Liver (tissue), 8 donors: ENCODE measurements at regions not wholly inside any gene's neighbourhood (a gene's known extent, or its start where the extent isn't known, plus 50 kb on each side); places are given as distances from the start of the nearest gene placed in this dataset.

ENCODE experiments used
- DNase-seq: peaks from one replicate; pipeline ENCODE4 v3.0.0-alpha.2; 2017; ENCODE audit warnings: low spot score
- H3K27ac ChIP-seq, 2 donors: one replicate each; pipeline ENCODE4 v1.7.0; 2013; ENCODE audit warnings: inconsistent platforms in 2 of 2, low read length in 2 of 2, control low read depth in 1 of 2, low read depth in 1 of 2, mild to moderate bottlenecking in 1 of 2
- H3K27me3 ChIP-seq, 4 donors: one replicate each; pipeline versions ENCODE4 v1.6.1 to v1.7.0; 2013; ENCODE audit warnings: low read length in 3 of 4, inconsistent platforms in 1 of 4, mild to moderate bottlenecking in 1 of 4, moderate library complexity in 1 of 4; ENCODE audit not compliant: control insufficient read depth in 4 of 4, insufficient read depth in 4 of 4
- H3K36me3 ChIP-seq, 4 donors: one replicate each; pipeline versions ENCODE4 v1.6.1 to v1.7.0; 2013; ENCODE audit warnings: low read length in 3 of 4, mild to moderate bottlenecking in 3 of 4, low read depth in 1 of 4, moderate library complexity in 1 of 4; ENCODE audit not compliant: control insufficient read depth in 4 of 4, insufficient read depth in 3 of 4
- H3K4me1 ChIP-seq, 4 donors: one replicate each; pipeline versions ENCODE4 v1.6.1 to v1.7.0; 2013; ENCODE audit warnings: low read length in 3 of 4, mild to moderate bottlenecking in 3 of 4, moderate library complexity in 1 of 4; ENCODE audit not compliant: control insufficient read depth in 4 of 4, insufficient read depth in 4 of 4
- H3K4me3 ChIP-seq, 3 donors: one replicate each; pipeline versions ENCODE4 v1.6.1 to v1.7.0; 2013; ENCODE audit warnings: low read length in 3 of 3, control low read depth in 1 of 3, low read depth in 1 of 3, mild to moderate bottlenecking in 1 of 3
- H3K9ac ChIP-seq, 2 donors: one replicate each; pipeline ENCODE4 v1.7.0; 2013; ENCODE audit warnings: low read length in 2 of 2, mild to moderate bottlenecking in 2 of 2, moderate library complexity in 2 of 2, control low read depth in 1 of 2, low read depth in 1 of 2
- H3K9me3 ChIP-seq, 4 donors: one replicate each; pipeline versions ENCODE4 v1.6.1 to v1.7.0; 2013; ENCODE audit warnings: low read length in 3 of 4; ENCODE audit not compliant: control insufficient read depth in 4 of 4
- EGR1 ChIP-seq, 2 donors: IDR thresholded peaks; 2 replicates each; pipeline ENCODE4 v1.6.1; 2016 to 2018; ENCODE audit warnings: antibody characterized with exemption in 2 of 2, low read depth in 2 of 2
- FOXA1 ChIP-seq: IDR thresholded peaks from 2 replicates; pipeline ENCODE4 v1.6.1; 2016; ENCODE audit warnings: antibody characterized with exemption
- GABPA ChIP-seq, 2 donors: IDR thresholded peaks in 1 of 2; conservative IDR thresholded peaks in 1 of 2; 2 replicates each; pipeline ENCODE4 v1.6.1; 2016; ENCODE audit warnings: antibody characterized with exemption in 2 of 2, mild to moderate bottlenecking in 1 of 2, moderate library complexity in 1 of 2
- HNF4A ChIP-seq, 2 donors: conservative IDR thresholded peaks; 2 replicates each; pipeline ENCODE4 v1.6.1; 2016; ENCODE audit warnings: antibody characterized with exemption in 2 of 2, mild to moderate bottlenecking in 2 of 2
- HNF4G ChIP-seq: IDR thresholded peaks from 2 replicates; pipeline ENCODE4 v1.6.1; 2016; ENCODE audit warnings: antibody characterized with exemption
- JUND ChIP-seq, 2 donors: IDR thresholded peaks; 2 replicates each; pipeline ENCODE4 v1.6.1; 2016; ENCODE audit warnings: antibody characterized with exemption in 2 of 2
- NR2F2 ChIP-seq: IDR thresholded peaks from 2 replicates; pipeline ENCODE4 v1.6.1; 2016; ENCODE audit warnings: antibody characterized with exemption
- RAD21 ChIP-seq, 2 donors: IDR thresholded peaks; 2 replicates each; pipeline ENCODE4 v1.6.1; 2016; ENCODE audit warnings: antibody characterized with exemption in 2 of 2, mild to moderate bottlenecking in 2 of 2
- RXRA ChIP-seq, 2 donors: IDR thresholded peaks; 2 replicates each; pipeline ENCODE4 v1.6.1; 2017 to 2018; ENCODE audit warnings: antibody characterized with exemption in 2 of 2, mild to moderate bottlenecking in 1 of 2
- YY1 ChIP-seq: IDR thresholded peaks from 2 replicates; pipeline ENCODE4 v1.6.1; 2016; ENCODE audit warnings: antibody characterized with exemption, mild to moderate bottlenecking
- WGBS: extraction: QIAGEN DNeasy Blood & Tissue Kit; methylation state at CpG from one replicate; pipeline ENCODE4 v1.1.7; 2013; 5-methylcytosine and 5-hydroxymethylcytosine counted together
- TF ChIP-seq, protein P1 (sequence below): fragments of 150-350 bp; IDR thresholded peaks from 2 replicates; pipeline ENCODE4 v1.5.1; 2017; ENCODE audit warnings: improper control_type of control experiment, low read depth, low read length; ENCODE audit not compliant: missing input control
- TF ChIP-seq, protein P2 (sequence below): IDR thresholded peaks from 2 replicates; pipeline ENCODE4 v1.6.1; 2016; ENCODE audit warnings: antibody characterized with exemption
- TF ChIP-seq, protein P3 (sequence below): IDR thresholded peaks from 2 replicates; pipeline ENCODE4 v1.6.1; 2016; ENCODE audit warnings: antibody characterized with exemption
- donor health status: healthy.
- donor health status: healthy.
- donor health status: healthy.
- donor health status: healthy.
- donor health status: healthy.

DNA sequence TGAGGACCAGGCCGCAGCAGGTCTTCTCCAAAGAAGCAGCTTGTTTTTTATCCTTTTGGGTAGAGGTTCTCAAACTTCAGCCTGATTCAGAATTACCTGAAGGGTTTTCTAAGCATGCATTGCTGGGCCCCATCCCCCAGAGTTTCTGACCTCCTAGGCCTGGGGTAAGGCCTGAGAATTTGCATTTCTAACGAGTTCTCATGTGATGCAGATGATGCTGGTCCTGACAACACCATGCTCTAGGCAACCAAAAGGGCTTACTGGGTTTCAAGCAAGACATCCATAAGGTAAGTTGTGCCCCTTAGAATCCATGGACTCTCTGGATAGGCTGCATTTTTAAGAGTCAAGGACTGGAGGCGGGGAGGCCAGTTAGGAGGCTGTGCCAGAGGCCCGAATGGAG is 295.1 kb downstream of the HHIPL2 start (continued):
- TF ChIP-seq RAD21 (IDR thresholded peaks at IDR 0.05), result no peak
- TF ChIP-seq, protein P1, sequence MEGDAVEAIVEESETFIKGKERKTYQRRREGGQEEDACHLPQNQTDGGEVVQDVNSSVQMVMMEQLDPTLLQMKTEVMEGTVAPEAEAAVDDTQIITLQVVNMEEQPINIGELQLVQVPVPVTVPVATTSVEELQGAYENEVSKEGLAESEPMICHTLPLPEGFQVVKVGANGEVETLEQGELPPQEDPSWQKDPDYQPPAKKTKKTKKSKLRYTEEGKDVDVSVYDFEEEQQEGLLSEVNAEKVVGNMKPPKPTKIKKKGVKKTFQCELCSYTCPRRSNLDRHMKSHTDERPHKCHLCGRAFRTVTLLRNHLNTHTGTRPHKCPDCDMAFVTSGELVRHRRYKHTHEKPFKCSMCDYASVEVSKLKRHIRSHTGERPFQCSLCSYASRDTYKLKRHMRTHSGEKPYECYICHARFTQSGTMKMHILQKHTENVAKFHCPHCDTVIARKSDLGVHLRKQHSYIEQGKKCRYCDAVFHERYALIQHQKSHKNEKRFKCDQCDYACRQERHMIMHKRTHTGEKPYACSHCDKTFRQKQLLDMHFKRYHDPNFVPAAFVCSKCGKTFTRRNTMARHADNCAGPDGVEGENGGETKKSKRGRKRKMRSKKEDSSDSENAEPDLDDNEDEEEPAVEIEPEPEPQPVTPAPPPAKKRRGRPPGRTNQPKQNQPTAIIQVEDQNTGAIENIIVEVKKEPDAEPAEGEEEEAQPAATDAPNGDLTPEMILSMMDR, result no peak
- TF ChIP-seq, protein P2, sequence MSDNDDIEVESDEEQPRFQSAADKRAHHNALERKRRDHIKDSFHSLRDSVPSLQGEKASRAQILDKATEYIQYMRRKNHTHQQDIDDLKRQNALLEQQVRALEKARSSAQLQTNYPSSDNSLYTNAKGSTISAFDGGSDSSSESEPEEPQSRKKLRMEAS, result no peak

DNA sequence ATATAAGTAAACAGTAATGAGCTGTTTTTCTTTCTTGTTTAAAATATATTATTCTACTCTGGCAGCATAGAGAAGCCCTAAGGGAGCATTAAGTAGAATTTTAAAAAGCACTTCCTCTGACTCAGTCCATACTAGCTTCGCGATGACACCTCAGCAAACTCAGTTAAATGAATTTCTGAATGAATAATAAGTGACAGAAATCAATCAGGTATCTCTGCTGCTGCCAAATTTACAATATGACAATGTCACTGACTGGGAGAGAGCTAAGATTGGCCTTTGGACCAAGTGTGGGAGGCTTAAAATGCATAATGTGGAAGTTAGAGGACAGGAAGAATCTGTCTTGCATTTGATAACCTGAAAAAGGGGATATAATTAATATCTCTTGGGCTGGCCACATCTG is 296.1 kb downstream of the HHIPL2 start:
- TF ChIP-seq HNF4G (no peak), JUND (IDR thresholded peaks at IDR 0.05) (no peak), RAD21 (IDR thresholded peaks at IDR 0.05) (no peak), HNF4A (conservative IDR thresholded peaks at IDR 0.05) (peak in 1 of 2 donors; percentile 18)
- Histone ChIP-seq H3K27me3 (no peaks in the 10 kb centered on the region), H3K4me3 (no peak overlapping the region), H3K9me3 (no peaks in the 10 kb centered on the region), H3K36me3 (no peaks in the 10 kb centered on the region), H3K4me1 (no peaks in the 10 kb centered on the region), H3K9ac (no peak overlapping the region), H3K27ac (no peak overlapping the region)
- 60% methylated on average over 2 of the region's 2 CpGs for WGBS
- DNase-seq, result no peak

DNA sequence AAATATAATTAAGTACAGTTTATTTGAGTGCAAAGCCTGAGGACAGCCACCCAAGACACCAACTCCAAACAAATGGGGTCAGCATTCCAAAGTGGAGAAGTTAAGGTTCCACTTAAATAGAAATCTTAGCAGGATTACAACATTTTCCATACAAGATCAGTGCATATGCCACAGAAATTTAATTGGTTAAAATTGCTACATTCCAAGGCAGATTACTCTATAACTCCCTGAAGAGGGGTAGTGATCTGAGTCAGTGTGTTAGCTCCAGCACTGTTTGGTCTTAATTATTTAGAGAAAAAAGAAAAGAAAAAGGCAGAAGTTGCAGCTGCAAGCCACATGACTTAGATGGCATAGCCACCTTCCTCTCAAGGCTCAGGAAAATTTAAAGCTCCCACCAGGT is 297.5 kb downstream of the HHIPL2 start:
- TF ChIP-seq YY1 (no peak), GABPA (IDR thresholded peaks at IDR 0.05 in 1 of 2, conservative IDR thresholded peaks at IDR 0.05 in 1 of 2) (no peak), RXRA (IDR thresholded peaks at IDR 0.05) (no peak), HNF4A (conservative IDR thresholded peaks at IDR 0.05) (no peak), FOXA1 (no peak), RAD21 (IDR thresholded peaks at IDR 0.05) (no peak), NR2F2 (no peak), HNF4G (no peak), JUND (IDR thresholded peaks at IDR 0.05) (no peak), EGR1 (IDR thresholded peaks at IDR 0.05; ENCODE audit: low read depth in 2 of 2) (no peak)
- TF ChIP-seq, protein P1, result no peak
- TF ChIP-seq, protein P3, sequence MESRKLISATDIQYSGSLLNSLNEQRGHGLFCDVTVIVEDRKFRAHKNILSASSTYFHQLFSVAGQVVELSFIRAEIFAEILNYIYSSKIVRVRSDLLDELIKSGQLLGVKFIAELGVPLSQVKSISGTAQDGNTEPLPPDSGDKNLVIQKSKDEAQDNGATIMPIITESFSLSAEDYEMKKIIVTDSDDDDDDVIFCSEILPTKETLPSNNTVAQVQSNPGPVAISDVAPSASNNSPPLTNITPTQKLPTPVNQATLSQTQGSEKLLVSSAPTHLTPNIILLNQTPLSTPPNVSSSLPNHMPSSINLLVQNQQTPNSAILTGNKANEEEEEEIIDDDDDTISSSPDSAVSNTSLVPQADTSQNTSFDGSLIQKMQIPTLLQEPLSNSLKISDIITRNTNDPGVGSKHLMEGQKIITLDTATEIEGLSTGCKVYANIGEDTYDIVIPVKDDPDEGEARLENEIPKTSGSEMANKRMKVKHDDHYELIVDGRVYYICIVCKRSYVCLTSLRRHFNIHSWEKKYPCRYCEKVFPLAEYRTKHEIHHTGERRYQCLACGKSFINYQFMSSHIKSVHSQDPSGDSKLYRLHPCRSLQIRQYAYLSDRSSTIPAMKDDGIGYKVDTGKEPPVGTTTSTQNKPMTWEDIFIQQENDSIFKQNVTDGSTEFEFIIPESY, result no peak
- TF ChIP-seq, protein P2, result no peak
- no peaks in the 10 kb centered on the region for H3K27me3 ChIP-seq
- no peak for DNase-seq
- no peak overlapping the region for H3K27ac ChIP-seq
- H3K4me1 ChIP-seq, result no peaks in the 10 kb centered on the region
- H3K4me3 ChIP-seq, result no peak overlapping the region
- H3K36me3 ChIP-seq, result no peaks in the 10 kb centered on the region
- no peaks in the 10 kb centered on the region for H3K9me3 ChIP-seq
- H3K9ac ChIP-seq, result no peak overlapping the region
